DMS53 (cell line): ENCODE measurements at regions not wholly inside any gene's neighbourhood (a gene's known extent, or its start where the extent isn't known, plus 50 kb on each side); places are given as distances from the start of the nearest gene placed in this dataset.
"Not testable (repeated sequence)": the region's sequence is repeated elsewhere in the genome, so short reads cannot be mapped to it uniquely, and the experiment has no call there.

Source experiments
- DNase-seq: peaks from one replicate; lab custom pipeline; 2025; lab: John Stamatoyannopoulos, UW

- no peak for DNase-seq
Measured at GRCh38 chr2:123485056-123485455, 540.0 kb upstream of the CNTNAP5 start.

- DNase-seq: no peak
Measured at GRCh38 chr2:123493687-123494086, 531.4 kb upstream of the CNTNAP5 start.

GRCh38 chr2:123495241-123495640, 529.8 kb upstream of the CNTNAP5 start:
- DNase-seq: peak; percentile 11

GRCh38 chr2:123500346-123500745, 524.7 kb upstream of the CNTNAP5 start:
- DNase-seq: no peak

- DNase-seq: no peak
Measured at GRCh38 chr2:123500988-123501387, 524.1 kb upstream of the CNTNAP5 start.

- DNase-seq: no peak
Measured at GRCh38 chr2:123502931-123503330, 522.2 kb upstream of the CNTNAP5 start.

- no peak for DNase-seq
Measured at GRCh38 chr2:123512547-123512946, 512.5 kb upstream of the CNTNAP5 start.

- DNase-seq: peak; percentile 85
Measured at GRCh38 chr2:123513351-123513750, 511.7 kb upstream of the CNTNAP5 start.

GRCh38 chr2:123514613-123515207, 510.4 kb upstream of the CNTNAP5 start:
- DNase-seq: no peak

GRCh38 chr2:123518367-123518766, 506.7 kb upstream of the CNTNAP5 start:
- no peak for DNase-seq

- DNase-seq: no peak
Measured at GRCh38 chr2:123521854-123522253, 503.2 kb upstream of the CNTNAP5 start.

- not testable (repeated sequence) for DNase-seq
Measured at GRCh38 chr2:123522498-123522897, 502.6 kb upstream of the CNTNAP5 start.

GRCh38 chr2:123528996-123529707, 495.9 kb upstream of the CNTNAP5 start:
- no peak for DNase-seq

GRCh38 chr2:123530004-123530403, 495.1 kb upstream of the CNTNAP5 start:
- DNase-seq: peak; percentile 9

- DNase-seq: no peak
Measured at GRCh38 chr2:123532126-123532525, 493.0 kb upstream of the CNTNAP5 start.

- DNase-seq: no peak
Measured at GRCh38 chr2:123532994-123533393, 492.1 kb upstream of the CNTNAP5 start.

- DNase-seq: no peak
Measured at GRCh38 chr2:123540291-123540690, 484.8 kb upstream of the CNTNAP5 start.

- DNase-seq: no peak
Measured at GRCh38 chr2:123546353-123546752, 478.7 kb upstream of the CNTNAP5 start.

- DNase-seq: peak; percentile 22
Measured at GRCh38 chr2:123563515-123563914, 461.6 kb upstream of the CNTNAP5 start.

GRCh38 chr2:123566291-123566946, 458.7 kb upstream of the CNTNAP5 start:
- DNase-seq: no peak

GRCh38 chr2:123578016-123578415, 447.1 kb upstream of the CNTNAP5 start:
- DNase-seq: no peak

- no peak for DNase-seq
Measured at GRCh38 chr2:123596621-123597020, 428.5 kb upstream of the CNTNAP5 start.

GRCh38 chr2:123597988-123598387, 427.1 kb upstream of the CNTNAP5 start:
- no peak for DNase-seq
